GM19035 (cell line): ENCODE measurements at regions not wholly inside any gene's neighbourhood (a gene's known extent, or its start where the extent isn't known, plus 50 kb on each side); places are given as distances from the start of the nearest gene placed in this dataset.
"Not testable (repeated sequence)": the region's sequence is repeated elsewhere in the genome, so short reads cannot be mapped to it uniquely, and the experiment has no call there.

Source experiments
- ATAC-seq: cut with Tn5 transposase; IDR thresholded peaks from one replicate; pipeline ENCODE4 v1.9.1; 2021; ENCODE audit not compliant: unreplicated experiment

- no peak for ATAC-seq
Observed at GRCh38 chr5:29024052-29024451, 1985.7 kb upstream of the CDH9 start.

- ATAC-seq, result no peak
Observed at GRCh38 chr5:29023541-29023940, 1985.2 kb upstream of the CDH9 start.

- no peak for ATAC-seq
Observed at GRCh38 chr5:29017501-29017900, 1979.1 kb upstream of the CDH9 start.

- no peak for ATAC-seq
Observed at GRCh38 chr5:29016067-29016466, 1977.7 kb upstream of the CDH9 start.

GRCh38 chr5:29015523-29015922 lies 1977.1 kb upstream of the CDH9 start:
- ATAC-seq, result no peak

GRCh38 chr5:29005386-29005785 lies 1967.0 kb upstream of the CDH9 start:
- ATAC-seq, result no peak

- no peak for ATAC-seq
Observed at GRCh38 chr5:29002481-29002880, 1964.1 kb upstream of the CDH9 start.

- no peak for ATAC-seq
Observed at GRCh38 chr5:29001666-29002065, 1963.3 kb upstream of the CDH9 start.

- ATAC-seq, result no peak
Observed at GRCh38 chr5:28984639-28985038, 1946.3 kb upstream of the CDH9 start.

GRCh38 chr5:28975508-28975907 lies 1937.1 kb upstream of the CDH9 start:
- ATAC-seq, result no peak

- no peak for ATAC-seq
Observed at GRCh38 chr5:28967848-28968247, 1929.5 kb upstream of the CDH9 start.

- no peak for ATAC-seq
Observed at GRCh38 chr5:28961816-28962215, 1923.4 kb upstream of the CDH9 start.

GRCh38 chr5:28958581-28958980 lies 1920.2 kb upstream of the CDH9 start:
- ATAC-seq, result no peak

- ATAC-seq, result no peak
Observed at GRCh38 chr5:28957450-28957849, 1919.1 kb upstream of the CDH9 start.

GRCh38 chr5:28954074-28954473 lies 1915.7 kb upstream of the CDH9 start:
- no peak for ATAC-seq

- no peak for ATAC-seq
Observed at GRCh38 chr5:28947865-28948264, 1909.5 kb upstream of the CDH9 start.

- ATAC-seq, result no peak
Observed at GRCh38 chr5:28945859-28946258, 1907.5 kb upstream of the CDH9 start.

GRCh38 chr5:28929366-28929765 lies 1891.0 kb upstream of the CDH9 start:
- ATAC-seq, result not testable (repeated sequence)

- not testable (repeated sequence) for ATAC-seq
Observed at GRCh38 chr5:28928327-28928790, 1890.0 kb upstream of the CDH9 start.

- no peak for ATAC-seq
Observed at GRCh38 chr5:28927559-28928326, 1889.4 kb upstream of the CDH9 start.

- no peak for ATAC-seq
Observed at GRCh38 chr5:28926422-28926821, 1888.0 kb upstream of the CDH9 start.

- no peak for ATAC-seq
Observed at GRCh38 chr5:28917631-28918030, 1879.2 kb upstream of the CDH9 start.

GRCh38 chr5:28914297-28914696 lies 1875.9 kb upstream of the CDH9 start:
- no peak for ATAC-seq
